GM12872 (cell line): ENCODE measurements at regions not wholly inside any gene's neighbourhood (a gene's known extent, or its start where the extent isn't known, plus 50 kb on each side); places are given as distances from the start of the nearest gene placed in this dataset.

Experiments
- CTCF ChIP-seq: IDR thresholded peaks from 3 replicates; pipeline ENCODE4 v1.5.1; 2011; ENCODE audit warnings: low read depth, mild to moderate bottlenecking, low read length, moderate library complexity; ENCODE audit not compliant: insufficient read depth

GRCh38 chr14:65234752-65235361, 132.5 kb upstream of the MAX start:
- no peak for TF ChIP-seq CTCF

GRCh38 chr14:65237023-65237814, 134.9 kb upstream of the MAX start:
- TF ChIP-seq CTCF = no peak

- TF ChIP-seq CTCF = no peak
Measured at GRCh38 chr14:65237941-65238340, 135.6 kb upstream of the MAX start.

GRCh38 chr14:65238456-65238855, 136.1 kb upstream of the MAX start:
- no peak for TF ChIP-seq CTCF

- no peak for TF ChIP-seq CTCF
Measured at GRCh38 chr14:65239143-65239937, 137.0 kb upstream of the MAX start.

- no peak for TF ChIP-seq CTCF
Measured at GRCh38 chr14:65239938-65240296, 137.6 kb upstream of the MAX start.

- no peak for TF ChIP-seq CTCF
Measured at GRCh38 chr14:65241125-65241752, 138.9 kb upstream of the MAX start.
